ENCODE measurements at regions not wholly inside any gene's neighbourhood (a gene's known extent, or its start where the extent isn't known, plus 50 kb on each side); places are given as distances from the start of the nearest gene placed in this dataset.

DNA sequence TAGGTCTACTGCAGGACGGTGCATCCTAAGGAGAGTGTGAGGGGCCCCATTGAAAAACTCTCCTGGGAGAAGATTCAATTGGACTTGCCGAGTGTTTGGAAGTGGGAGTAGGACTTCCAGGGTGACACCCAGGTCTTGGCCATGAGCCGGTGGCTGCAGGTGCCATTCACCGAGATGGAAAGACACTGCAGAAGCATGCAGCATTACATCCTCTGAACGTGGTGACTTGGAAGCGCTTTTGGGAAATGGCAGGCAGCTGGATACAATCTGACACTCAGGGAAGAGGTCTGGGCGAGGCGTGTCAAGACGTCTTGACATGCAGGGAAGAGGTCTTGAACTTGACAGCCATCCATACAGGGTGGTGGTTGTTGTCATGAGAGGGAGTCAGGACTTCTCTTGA, 126.9 kb downstream of the PAPOLA start:
- no peak overlapping the region for H3K27ac ChIP-seq (ENCODE audit: low read depth, low read length, severe bottlenecking)
- H3K4me3 ChIP-seq (ENCODE audit: extremely low read depth, insufficient read depth, low read length, poor library complexity, severe bottlenecking), result no peak overlapping the region
- H3K4me1 ChIP-seq (ENCODE audit: control insufficient read depth, insufficient read depth, low read length, poor library complexity, severe bottlenecking), result no peaks in the 10 kb centered on the region
- H3K36me3 ChIP-seq (ENCODE audit: control insufficient read depth, insufficient read depth, low read length), result no peaks in the 10 kb centered on the region
- WGBS, 2 experiments (ENCODE audit: insufficient coverage in 2 of 2), result 87 to 91% methylated on average over 9 of the region's 9 CpGs
- H3K9me3 ChIP-seq (ENCODE audit: control insufficient read depth, low read length), result no peaks in the 10 kb centered on the region

DNA sequence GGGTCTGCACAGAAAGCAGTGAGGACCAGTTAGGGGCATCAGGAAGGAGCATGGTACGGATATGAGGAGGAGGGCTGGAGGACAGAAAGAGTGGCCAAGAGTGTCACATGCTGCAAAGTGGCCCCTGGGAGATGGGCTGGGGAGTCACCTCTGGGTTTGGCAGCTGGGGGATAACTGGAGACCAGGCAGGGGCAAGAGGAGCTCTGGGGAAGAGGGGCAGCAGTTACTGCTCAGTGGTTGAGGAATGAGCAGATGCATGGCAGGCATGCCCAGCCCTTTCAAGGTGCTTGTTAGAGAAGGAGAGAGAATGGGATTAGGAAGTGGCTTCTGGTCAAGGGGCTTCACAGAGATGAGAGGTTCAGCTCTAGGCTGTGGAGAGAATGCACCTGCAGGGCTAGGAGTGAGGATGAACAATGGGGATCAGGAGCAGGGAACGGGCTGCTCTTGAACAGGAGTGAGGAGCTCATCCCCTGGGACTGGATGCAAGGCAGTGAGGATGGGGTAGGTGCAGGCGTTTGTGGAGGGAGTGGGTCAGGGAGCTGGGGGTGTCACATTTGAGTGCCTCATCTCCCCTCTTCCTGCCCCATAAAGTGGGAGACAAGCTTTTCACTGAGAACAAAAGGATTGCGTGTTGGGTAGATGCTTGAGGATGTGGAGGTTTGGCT, 127.5 kb downstream of the PAPOLA start:
- no peaks in the 10 kb centered on the region for H3K36me3 ChIP-seq (ENCODE audit: control insufficient read depth, insufficient read depth, low read length)
- H3K4me3 ChIP-seq (ENCODE audit: extremely low read depth, insufficient read depth, low read length, poor library complexity, severe bottlenecking), result no peak overlapping the region
- H3K9me3 ChIP-seq (ENCODE audit: control insufficient read depth, low read length), result no peaks in the 10 kb centered on the region
- no peaks in the 10 kb centered on the region for H3K4me1 ChIP-seq (ENCODE audit: control insufficient read depth, insufficient read depth, low read length, poor library complexity, severe bottlenecking)
- no peak overlapping the region for H3K27ac ChIP-seq (ENCODE audit: low read depth, low read length, severe bottlenecking)
- 0 to 45% methylated on average over 1 to 2 of the region's 4 CpGs for WGBS, 2 experiments (ENCODE audit: insufficient coverage in 2 of 2)

GRCh38 chr14:96630281-96630680, 128.1 kb downstream of the PAPOLA start:
- 95 to 98% methylated on average over 5 to 6 of the region's 6 CpGs for WGBS, 2 experiments (ENCODE audit: insufficient coverage in 2 of 2)
- Histone ChIP-seq H3K36me3 (ENCODE audit: control insufficient read depth, insufficient read depth, low read length) (no peaks in the 10 kb centered on the region), H3K9me3 (ENCODE audit: control insufficient read depth, low read length) (no peaks in the 10 kb centered on the region), H3K27ac (ENCODE audit: low read depth, low read length, severe bottlenecking) (no peak overlapping the region), H3K4me1 (ENCODE audit: control insufficient read depth, insufficient read depth, low read length, poor library complexity, severe bottlenecking) (no peaks in the 10 kb centered on the region), H3K4me3 (ENCODE audit: extremely low read depth, insufficient read depth, low read length, poor library complexity, severe bottlenecking) (no peak overlapping the region)

- no peak overlapping the region for H3K27ac ChIP-seq (ENCODE audit: low read depth, low read length, severe bottlenecking)
- 80 to 81% methylated on average over 4 to 5 of the region's 5 CpGs for whole genome bisulfite sequencing, 2 experiments (ENCODE audit: insufficient coverage in 2 of 2)
- H3K36me3 ChIP-seq (ENCODE audit: control insufficient read depth, insufficient read depth, low read length), result no peaks in the 10 kb centered on the region
Measured at GRCh38 chr14:96631030-96631429, 128.8 kb downstream of the PAPOLA start.

GRCh38 chr14:96631621-96632362, 129.6 kb downstream of the PAPOLA start:
- Histone ChIP-seq H3K4me3 (ENCODE audit: extremely low read depth, insufficient read depth, low read length, poor library complexity, severe bottlenecking) (no peak overlapping the region), H3K36me3 (ENCODE audit: control insufficient read depth, insufficient read depth, low read length) (no peaks in the 10 kb centered on the region), H3K27ac (ENCODE audit: low read depth, low read length, severe bottlenecking) (no peak overlapping the region), H3K4me1 (ENCODE audit: control insufficient read depth, insufficient read depth, low read length, poor library complexity, severe bottlenecking) (no peaks in the 10 kb centered on the region), H3K9me3 (ENCODE audit: control insufficient read depth, low read length) (no peaks in the 10 kb centered on the region)
- WGBS, 2 experiments (ENCODE audit: insufficient coverage in 2 of 2), result 84 to 87% methylated on average over 15 of the region's 17 CpGs

More at GRCh38 chr14:96631030-96631429, 128.8 kb downstream of the PAPOLA start:
- Histone ChIP-seq H3K9me3 (ENCODE audit: control insufficient read depth, low read length) (no peaks in the 10 kb centered on the region), H3K4me1 (ENCODE audit: control insufficient read depth, insufficient read depth, low read length, poor library complexity, severe bottlenecking) (no peaks in the 10 kb centered on the region), H3K4me3 (ENCODE audit: extremely low read depth, insufficient read depth, low read length, poor library complexity, severe bottlenecking) (no peak overlapping the region)

GRCh38 chr14:96632363-96632758, 130.2 kb downstream of the PAPOLA start:
- H3K9me3 ChIP-seq (ENCODE audit: control insufficient read depth, low read length), result no peaks in the 10 kb centered on the region
- no peaks in the 10 kb centered on the region for H3K4me1 ChIP-seq (ENCODE audit: control insufficient read depth, insufficient read depth, low read length, poor library complexity, severe bottlenecking)
- WGBS, 2 experiments (ENCODE audit: insufficient coverage in 2 of 2), result 94 to 95% methylated on average over 4 to 5 of the region's 8 CpGs
- no peak overlapping the region for H3K27ac ChIP-seq (ENCODE audit: low read depth, low read length, severe bottlenecking)
- H3K36me3 ChIP-seq (ENCODE audit: control insufficient read depth, insufficient read depth, low read length), result no peaks in the 10 kb centered on the region
- no peak overlapping the region for H3K4me3 ChIP-seq (ENCODE audit: extremely low read depth, insufficient read depth, low read length, poor library complexity, severe bottlenecking)

DNA sequence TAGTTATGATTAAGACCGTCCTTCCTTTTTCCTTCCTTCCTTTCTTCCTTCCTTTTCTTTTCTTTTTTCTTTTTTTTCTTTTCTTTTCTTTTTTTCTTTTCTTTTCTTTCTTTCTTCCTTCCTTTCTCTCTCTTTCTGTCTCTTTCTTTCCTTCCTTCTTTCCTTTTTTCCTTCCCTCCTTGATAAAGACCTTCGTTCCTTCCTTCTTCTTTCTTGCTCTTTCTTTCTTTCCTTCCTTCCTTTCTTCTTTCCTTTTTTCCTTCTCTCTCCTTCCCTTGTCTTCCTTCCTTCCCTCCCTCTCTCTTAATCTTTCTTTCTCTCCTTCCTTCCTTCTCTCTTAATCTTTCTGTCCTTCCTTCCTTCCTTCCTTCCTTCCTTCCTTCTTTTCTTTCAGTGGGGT, 130.9 kb downstream of the PAPOLA start:
- no peaks in the 10 kb centered on the region for H3K36me3 ChIP-seq (ENCODE audit: control insufficient read depth, insufficient read depth, low read length)
- H3K4me3 ChIP-seq (ENCODE audit: extremely low read depth, insufficient read depth, low read length, poor library complexity, severe bottlenecking), result no peak overlapping the region
- H3K9me3 ChIP-seq (ENCODE audit: control insufficient read depth, low read length), result no peaks in the 10 kb centered on the region
- no peaks in the 10 kb centered on the region for H3K4me1 ChIP-seq (ENCODE audit: control insufficient read depth, insufficient read depth, low read length, poor library complexity, severe bottlenecking)
- 57 to 65% methylated on average over 2 of the region's 2 CpGs for WGBS, 2 experiments (ENCODE audit: insufficient coverage in 2 of 2)
- no peak overlapping the region for H3K27ac ChIP-seq (ENCODE audit: low read depth, low read length, severe bottlenecking)

GRCh38 chr14:96634481-96634880, 132.3 kb downstream of the PAPOLA start:
- WGBS, 2 experiments (ENCODE audit: insufficient coverage in 2 of 2), result 85 to 88% methylated on average over 7 to 8 of the region's 9 CpGs
- no peak overlapping the region for H3K27ac ChIP-seq (ENCODE audit: low read depth, low read length, severe bottlenecking)
- H3K4me1 ChIP-seq (ENCODE audit: control insufficient read depth, insufficient read depth, low read length, poor library complexity, severe bottlenecking), result no peaks in the 10 kb centered on the region
- no peak overlapping the region for H3K4me3 ChIP-seq (ENCODE audit: extremely low read depth, insufficient read depth, low read length, poor library complexity, severe bottlenecking)
- H3K9me3 ChIP-seq (ENCODE audit: control insufficient read depth, low read length), result no peaks in the 10 kb centered on the region
- H3K36me3 ChIP-seq (ENCODE audit: control insufficient read depth, insufficient read depth, low read length), result no peaks in the 10 kb centered on the region

DNA sequence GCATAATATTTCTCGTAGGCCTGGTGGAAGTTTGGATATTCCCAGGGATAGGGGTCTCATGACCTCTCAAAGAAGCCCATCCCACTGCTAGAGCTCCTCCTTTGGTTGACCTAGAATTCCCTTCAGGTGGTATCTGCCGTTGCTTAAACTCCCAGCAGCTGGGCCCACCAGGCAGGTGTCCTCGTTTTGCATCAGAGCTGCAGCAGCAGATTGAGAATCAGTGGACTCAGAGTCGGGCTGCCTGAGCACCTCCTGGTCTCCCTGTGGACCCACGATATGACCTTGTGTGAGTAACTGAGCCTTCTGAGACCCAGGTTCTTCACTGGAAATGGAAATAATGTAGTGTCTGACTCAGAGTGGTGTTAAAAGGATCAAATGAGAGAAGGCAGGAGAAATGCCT, 132.7 kb downstream of the PAPOLA start:
- H3K4me1 ChIP-seq (ENCODE audit: control insufficient read depth, insufficient read depth, low read length, poor library complexity, severe bottlenecking), result no peaks in the 10 kb centered on the region
- no peaks in the 10 kb centered on the region for H3K9me3 ChIP-seq (ENCODE audit: control insufficient read depth, low read length)
- H3K4me3 ChIP-seq (ENCODE audit: extremely low read depth, insufficient read depth, low read length, poor library complexity, severe bottlenecking), result no peak overlapping the region
- no peak overlapping the region for H3K27ac ChIP-seq (ENCODE audit: low read depth, low read length, severe bottlenecking)
- H3K36me3 ChIP-seq (ENCODE audit: control insufficient read depth, insufficient read depth, low read length), result no peaks in the 10 kb centered on the region
- 77 to 86% methylated on average over 4 of the region's 5 CpGs for WGBS, 2 experiments (ENCODE audit: insufficient coverage in 2 of 2)

DNA sequence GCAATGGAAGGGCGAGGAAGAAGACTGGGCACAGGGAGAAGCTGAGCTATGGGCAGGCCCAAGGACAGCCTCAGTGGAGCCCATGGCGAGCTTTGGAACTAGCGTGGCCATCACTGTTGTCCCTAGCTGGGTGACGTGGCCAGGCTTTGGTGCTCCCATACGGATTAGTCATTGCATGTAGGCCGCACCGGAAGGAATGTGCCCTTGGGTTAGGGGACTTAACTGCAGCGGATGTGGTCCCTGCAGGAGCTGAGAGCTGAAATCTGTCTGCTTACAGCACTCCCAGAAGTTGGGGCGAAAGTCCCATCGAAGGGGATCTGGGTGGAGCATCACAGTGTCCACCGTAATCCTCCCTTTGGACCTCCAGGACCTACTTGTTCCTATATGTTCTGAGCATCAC, 133.7 kb downstream of the PAPOLA start:
- no peak overlapping the region for H3K4me3 ChIP-seq (ENCODE audit: extremely low read depth, insufficient read depth, low read length, poor library complexity, severe bottlenecking)
- H3K27ac ChIP-seq (ENCODE audit: low read depth, low read length, severe bottlenecking), result no peak overlapping the region
- no peaks in the 10 kb centered on the region for H3K4me1 ChIP-seq (ENCODE audit: control insufficient read depth, insufficient read depth, low read length, poor library complexity, severe bottlenecking)
- whole genome bisulfite sequencing, 2 experiments (ENCODE audit: insufficient coverage in 2 of 2), result 84 to 89% methylated on average over 10 of the region's 11 CpGs
- H3K9me3 ChIP-seq (ENCODE audit: control insufficient read depth, low read length), result no peaks in the 10 kb centered on the region
- H3K36me3 ChIP-seq (ENCODE audit: control insufficient read depth, insufficient read depth, low read length), result no peaks in the 10 kb centered on the region

DNA sequence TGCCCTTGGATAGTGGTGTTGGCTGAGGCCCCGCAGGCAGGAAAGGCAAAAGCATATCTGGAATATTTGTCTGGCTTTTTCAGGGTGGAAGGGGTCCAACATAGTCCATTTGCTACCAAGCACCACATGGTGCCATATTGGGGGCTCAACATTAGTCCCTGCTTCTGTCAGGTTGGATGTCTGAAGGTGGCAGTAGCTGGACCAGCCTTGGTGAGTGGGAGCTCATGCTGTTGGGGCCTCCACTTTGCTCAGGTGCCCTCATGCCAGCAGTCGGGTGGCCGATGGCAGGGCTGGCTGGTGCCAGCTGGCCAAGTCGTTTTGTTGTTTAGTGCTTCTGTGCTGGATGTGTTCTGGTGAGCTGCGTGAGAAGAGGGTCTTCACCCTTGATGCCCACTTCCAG, 135.3 kb downstream of the PAPOLA start:
- no peaks in the 10 kb centered on the region for H3K9me3 ChIP-seq (ENCODE audit: control insufficient read depth, low read length)

More for the DNA sequence above, 135.3 kb downstream of the PAPOLA start:
- Histone ChIP-seq H3K4me1 (ENCODE audit: control insufficient read depth, insufficient read depth, low read length, poor library complexity, severe bottlenecking) (no peaks in the 10 kb centered on the region), H3K36me3 (ENCODE audit: control insufficient read depth, insufficient read depth, low read length) (no peaks in the 10 kb centered on the region), H3K27ac (ENCODE audit: low read depth, low read length, severe bottlenecking) (no peak overlapping the region), H3K4me3 (ENCODE audit: extremely low read depth, insufficient read depth, low read length, poor library complexity, severe bottlenecking) (no peak overlapping the region)
- WGBS, 2 experiments (ENCODE audit: insufficient coverage in 2 of 2), result 76 to 95% methylated on average over 2 to 4 of the region's 5 CpGs

Measured in mesodermal cell (in vitro differentiated cells).